ENCODE measurements at regions not wholly inside any gene's neighbourhood (a gene's known extent, or its start where the extent isn't known, plus 50 kb on each side); places are given as distances from the start of the nearest gene placed in this dataset.

GRCh38 chr10:31172925-31173324 is 141.3 kb upstream of the ZNF438 start:
- no peak for TF ChIP-seq CTCF (conservative IDR thresholded peaks at IDR 0.05)
- no peak overlapping the region for H3K9ac ChIP-seq (ENCODE audit: extremely low read depth, low read length, poor library complexity, severe bottlenecking)
- H3K36me3 Mint-ChIP-seq (ENCODE audit: low read depth): no peaks in the 10 kb centered on the region
- no peaks in the 10 kb centered on the region for H3K4me1 ChIP-seq (ENCODE audit: control insufficient read depth, insufficient read depth, low read length)
- DNase-seq: no peak
- H3K4me1 Mint-ChIP-seq: no peaks in the 10 kb centered on the region
- H3K36me3 ChIP-seq (ENCODE audit: control insufficient read depth, insufficient read depth, low read length): no peaks in the 10 kb centered on the region
- peaks cover 29% of the 10 kb centered on the region for H3K9me3 Mint-ChIP-seq
- no peaks in the 10 kb centered on the region for H3K27me3 Mint-ChIP-seq (ENCODE audit: insufficient read depth)
- H3K27me3 ChIP-seq (ENCODE audit: control insufficient read depth, insufficient read depth, low read length, poor library complexity, severe bottlenecking): no peaks in the 10 kb centered on the region
- peaks cover 13% of the 10 kb centered on the region for H3K9me3 ChIP-seq (ENCODE audit: control insufficient read depth, low read length)
- H3K4me3 ChIP-seq (ENCODE audit: low read length): no peak overlapping the region
- H3K27ac Mint-ChIP-seq: no peak overlapping the region
- H3K4me3 Mint-ChIP-seq: no peak overlapping the region
- no peak overlapping the region for H3K27ac ChIP-seq (ENCODE audit: low read depth, low read length)
- 88 to 100% methylated on average over 1 of the region's 1 CpG for WGBS, 2 experiments (ENCODE audit: insufficient coverage in 1 of 2, insufficient read length in 1 of 2)

- H3K27ac ChIP-seq (ENCODE audit: low read depth, low read length): no peak overlapping the region
- Mint-ChIP-seq H3K27ac (no peak overlapping the region), H3K36me3 (ENCODE audit: low read depth) (no peaks in the 10 kb centered on the region), H3K4me3 (no peak overlapping the region), H3K27me3 (ENCODE audit: insufficient read depth) (no peaks in the 10 kb centered on the region), H3K4me1 (no peaks in the 10 kb centered on the region), H3K9me3 (peaks cover 29% of the 10 kb centered on the region)
- 92 to 93% methylated on average over 4 to 5 of the region's 5 CpGs for WGBS, 2 experiments (ENCODE audit: insufficient coverage in 1 of 2, insufficient read length in 1 of 2)
- peaks cover 13% of the 10 kb centered on the region for H3K9me3 ChIP-seq (ENCODE audit: control insufficient read depth, low read length)
- no peak overlapping the region for H3K9ac ChIP-seq (ENCODE audit: extremely low read depth, low read length, poor library complexity, severe bottlenecking)
- no peaks in the 10 kb centered on the region for H3K27me3 ChIP-seq (ENCODE audit: control insufficient read depth, insufficient read depth, low read length, poor library complexity, severe bottlenecking)
- H3K4me1 ChIP-seq (ENCODE audit: control insufficient read depth, insufficient read depth, low read length): no peaks in the 10 kb centered on the region
- H3K36me3 ChIP-seq (ENCODE audit: control insufficient read depth, insufficient read depth, low read length): no peaks in the 10 kb centered on the region
- H3K4me3 ChIP-seq (ENCODE audit: low read length): no peak overlapping the region
- no peak for TF ChIP-seq CTCF (conservative IDR thresholded peaks at IDR 0.05)
- no peak for DNase-seq
These were observed 142.1 kb upstream of the ZNF438 start for GRCh38 chr10:31173752-31174151.

GRCh38 chr10:31179091-31179680 is 139.8 kb upstream of the ZEB1 start:
- peaks cover 14% of the 10 kb centered on the region for H3K9me3 Mint-ChIP-seq
- Histone ChIP-seq H3K4me3 (ENCODE audit: low read length) (no peak overlapping the region), H3K4me1 (ENCODE audit: control insufficient read depth, insufficient read depth, low read length) (no peaks in the 10 kb centered on the region), H3K9me3 (ENCODE audit: control insufficient read depth, low read length) (peaks cover 9% of the 10 kb centered on the region), H3K27ac (ENCODE audit: low read depth, low read length) (no peak overlapping the region), H3K36me3 (ENCODE audit: control insufficient read depth, insufficient read depth, low read length) (no peaks in the 10 kb centered on the region), H3K27me3 (ENCODE audit: control insufficient read depth, insufficient read depth, low read length, poor library complexity, severe bottlenecking) (no peaks in the 10 kb centered on the region), H3K9ac (ENCODE audit: extremely low read depth, low read length, poor library complexity, severe bottlenecking) (no peak overlapping the region)
- no peaks in the 10 kb centered on the region for H3K27me3 Mint-ChIP-seq (ENCODE audit: insufficient read depth)
- no peak overlapping the region for H3K27ac Mint-ChIP-seq
- 87 to 100% methylated on average over 2 to 4 of the region's 5 CpGs for WGBS, 2 experiments (ENCODE audit: insufficient coverage in 1 of 2, insufficient read length in 1 of 2)
- no peaks in the 10 kb centered on the region for H3K36me3 Mint-ChIP-seq (ENCODE audit: low read depth)
- no peak overlapping the region for H3K4me3 Mint-ChIP-seq
- no peak for TF ChIP-seq CTCF (conservative IDR thresholded peaks at IDR 0.05)
- no peak for DNase-seq
- no peaks in the 10 kb centered on the region for H3K4me1 Mint-ChIP-seq
